ENCODE measurements at regions not wholly inside any gene's neighbourhood (a gene's known extent, or its start where the extent isn't known, plus 50 kb on each side); places are given as distances from the start of the nearest gene placed in this dataset.

DNA sequence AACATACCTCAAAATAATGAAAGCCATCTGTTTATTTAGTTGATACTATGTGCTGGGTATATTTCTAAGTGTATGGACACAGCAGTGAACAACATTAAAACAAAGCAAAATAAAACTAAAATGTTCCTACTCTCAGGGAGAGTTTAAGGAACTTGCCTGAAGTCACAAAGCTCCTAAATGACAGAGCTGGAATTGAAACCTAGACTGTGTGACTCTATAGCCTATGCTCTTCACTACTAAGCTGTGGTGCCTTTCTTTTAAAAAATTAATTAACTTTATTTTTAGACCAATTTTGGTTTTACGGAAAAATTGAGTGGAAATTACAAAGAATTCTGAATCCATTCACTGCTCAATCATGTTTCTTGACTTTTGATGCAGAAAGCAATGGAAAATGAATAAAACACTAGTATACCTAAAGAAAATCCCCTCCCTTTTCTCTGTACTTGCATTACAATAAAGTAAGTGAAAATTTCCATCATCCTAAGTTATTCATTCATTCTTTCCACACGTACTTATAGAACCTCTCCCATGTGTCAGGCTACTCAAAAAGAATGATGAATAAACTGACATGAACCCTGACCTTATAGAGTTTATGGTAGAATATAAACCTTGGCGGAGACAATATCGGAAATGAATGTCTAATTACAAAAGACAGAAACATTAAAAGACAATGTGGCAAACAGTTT lies 189.8 kb upstream of the RBMS3 start:
- H3K4me3 ChIP-seq (ENCODE audit: low read depth, low read length) = no peak overlapping the region
- TF ChIP-seq, protein P1, sequence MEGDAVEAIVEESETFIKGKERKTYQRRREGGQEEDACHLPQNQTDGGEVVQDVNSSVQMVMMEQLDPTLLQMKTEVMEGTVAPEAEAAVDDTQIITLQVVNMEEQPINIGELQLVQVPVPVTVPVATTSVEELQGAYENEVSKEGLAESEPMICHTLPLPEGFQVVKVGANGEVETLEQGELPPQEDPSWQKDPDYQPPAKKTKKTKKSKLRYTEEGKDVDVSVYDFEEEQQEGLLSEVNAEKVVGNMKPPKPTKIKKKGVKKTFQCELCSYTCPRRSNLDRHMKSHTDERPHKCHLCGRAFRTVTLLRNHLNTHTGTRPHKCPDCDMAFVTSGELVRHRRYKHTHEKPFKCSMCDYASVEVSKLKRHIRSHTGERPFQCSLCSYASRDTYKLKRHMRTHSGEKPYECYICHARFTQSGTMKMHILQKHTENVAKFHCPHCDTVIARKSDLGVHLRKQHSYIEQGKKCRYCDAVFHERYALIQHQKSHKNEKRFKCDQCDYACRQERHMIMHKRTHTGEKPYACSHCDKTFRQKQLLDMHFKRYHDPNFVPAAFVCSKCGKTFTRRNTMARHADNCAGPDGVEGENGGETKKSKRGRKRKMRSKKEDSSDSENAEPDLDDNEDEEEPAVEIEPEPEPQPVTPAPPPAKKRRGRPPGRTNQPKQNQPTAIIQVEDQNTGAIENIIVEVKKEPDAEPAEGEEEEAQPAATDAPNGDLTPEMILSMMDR (IDR thresholded peaks at IDR 0.05; ENCODE audit: insufficient read depth, low read depth, low read length) = no peak

DNA sequence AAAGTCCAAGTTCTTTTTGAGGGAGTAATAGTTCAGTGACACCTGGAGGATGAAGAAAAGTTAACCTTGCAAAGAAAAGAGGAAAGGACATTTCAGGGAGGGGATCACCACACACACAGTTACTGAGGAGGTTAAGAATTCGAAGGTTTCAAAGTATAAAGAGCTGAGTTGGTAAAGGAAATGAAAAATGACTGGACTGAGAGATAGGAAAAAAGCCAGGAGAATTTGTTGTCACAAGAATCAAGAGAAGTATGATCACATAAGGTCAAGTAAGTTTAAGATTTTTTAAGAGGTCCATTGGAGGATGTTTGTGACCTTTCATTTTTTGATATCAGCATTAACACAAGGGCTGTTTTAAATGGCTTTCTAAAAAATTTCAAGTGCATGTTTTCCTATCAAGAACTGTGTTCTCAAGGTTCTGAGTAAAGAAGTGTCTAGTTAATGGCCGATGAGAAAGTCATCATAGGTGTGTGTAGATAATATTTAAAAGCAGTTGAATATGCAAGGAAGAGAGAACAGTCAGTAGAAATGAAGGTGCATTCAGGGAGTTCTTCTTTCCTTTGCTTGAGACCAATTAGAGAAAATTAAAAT lies 189.2 kb upstream of the RBMS3 start:
- no peak overlapping the region for H3K4me3 ChIP-seq (ENCODE audit: low read depth, low read length)
- no peak for DNase-seq (ENCODE audit: low read depth)
- TF ChIP-seq, protein P1 (IDR thresholded peaks at IDR 0.05; ENCODE audit: insufficient read depth, low read depth, low read length) = no peak

More for the DNA sequence above, 189.8 kb upstream of the RBMS3 start:
- no peak for DNase-seq (ENCODE audit: low read depth)

DNA sequence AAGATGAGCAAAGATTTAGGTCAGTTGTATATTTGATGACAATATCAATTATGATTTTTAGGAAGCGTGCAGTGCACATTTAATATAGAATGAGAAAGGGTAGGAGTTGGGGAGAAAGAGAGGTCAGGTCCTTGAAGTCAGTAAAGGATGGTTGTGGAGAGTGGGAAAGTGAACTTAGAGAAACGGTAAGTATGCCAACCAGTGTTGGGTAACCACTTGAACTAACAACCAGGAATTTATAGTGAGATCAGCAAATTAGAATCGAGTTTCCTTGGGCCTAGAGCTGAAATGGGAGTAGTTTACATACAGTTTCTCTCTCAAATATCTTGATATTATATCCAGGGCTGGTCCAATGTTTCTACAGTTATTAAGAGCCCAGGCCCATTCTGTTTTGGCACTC lies 188.5 kb upstream of the RBMS3 start:
- TF ChIP-seq, protein P1 (IDR thresholded peaks at IDR 0.05; ENCODE audit: insufficient read depth, low read depth, low read length) = no peak
- DNase-seq (ENCODE audit: low read depth) = no peak
- no peak overlapping the region for H3K4me3 ChIP-seq (ENCODE audit: low read depth, low read length)

DNA sequence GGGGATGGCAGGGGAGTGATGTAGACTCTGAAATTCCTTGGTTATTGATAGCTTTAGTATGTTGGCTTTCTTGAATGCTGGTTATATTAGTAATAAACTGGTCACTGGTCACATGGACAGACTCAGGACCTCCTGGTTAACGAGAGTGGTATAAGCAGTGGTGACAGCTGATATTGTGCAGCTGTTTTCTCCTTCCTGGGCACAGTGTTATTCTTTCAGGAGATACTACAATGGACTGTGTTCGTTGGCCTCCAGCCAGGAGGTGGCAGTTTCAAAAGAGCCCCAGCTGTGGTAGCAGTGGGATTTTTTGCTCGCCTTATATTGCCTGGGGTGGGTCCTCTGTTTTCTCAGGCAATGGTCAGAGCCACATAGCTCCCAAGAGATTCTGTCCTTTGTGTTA lies 181.6 kb upstream of the RBMS3 start:
- DNase-seq (ENCODE audit: low read depth) = peak; percentile 26
- no peak overlapping the region for H3K4me3 ChIP-seq (ENCODE audit: low read depth, low read length)
- TF ChIP-seq, protein P1 (IDR thresholded peaks at IDR 0.05; ENCODE audit: insufficient read depth, low read depth, low read length) = no peak

DNA sequence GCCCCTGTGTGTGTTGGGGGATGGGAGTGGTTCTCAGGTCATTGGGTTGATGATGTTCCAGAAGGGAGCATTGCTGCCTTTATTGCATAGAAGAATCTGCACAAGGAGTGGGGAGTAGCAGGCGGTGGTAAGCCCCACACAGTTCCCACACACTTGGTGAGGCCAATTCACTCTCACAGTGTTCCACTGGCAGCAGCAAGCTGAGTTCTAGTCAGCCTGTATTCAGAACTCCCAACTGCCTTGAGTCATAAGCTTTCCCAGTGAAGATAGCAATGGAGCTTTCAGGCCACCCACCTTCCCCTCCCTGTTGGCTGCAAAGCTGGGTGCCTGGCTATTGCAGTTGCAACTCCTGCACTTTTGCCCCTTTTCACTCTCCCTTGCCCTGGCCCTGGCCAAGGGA lies 181.1 kb upstream of the RBMS3 start:
- TF ChIP-seq, protein P1 (IDR thresholded peaks at IDR 0.05; ENCODE audit: insufficient read depth, low read depth, low read length) = no peak
- H3K4me3 ChIP-seq (ENCODE audit: low read depth, low read length) = no peak overlapping the region
- no peak for DNase-seq (ENCODE audit: low read depth)

DNA sequence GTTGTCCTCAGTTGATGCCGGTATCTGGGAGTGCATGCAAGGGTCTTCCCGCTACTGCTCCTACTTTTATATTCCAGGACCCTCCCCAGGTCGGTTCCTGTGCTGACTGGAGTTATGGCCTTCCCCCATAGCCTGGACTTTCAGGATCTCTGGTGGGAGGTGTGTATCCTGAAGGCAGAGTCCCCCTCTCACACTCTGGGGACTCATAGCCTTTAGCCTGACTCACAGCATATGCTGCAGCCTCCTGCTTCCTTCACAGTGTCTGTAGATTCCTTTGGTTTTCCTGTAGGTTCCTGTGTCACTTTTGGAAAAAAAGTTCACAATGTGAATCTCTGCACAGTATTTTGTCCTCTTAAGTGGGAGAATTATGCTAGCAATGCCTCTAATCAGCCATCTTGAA lies 180.6 kb upstream of the RBMS3 start:
- DNase-seq (ENCODE audit: low read depth) = no peak
- H3K4me3 ChIP-seq (ENCODE audit: low read depth, low read length) = no peak overlapping the region
- TF ChIP-seq, protein P1 (IDR thresholded peaks at IDR 0.05; ENCODE audit: insufficient read depth, low read depth, low read length) = no peak
